Neural cell (in vitro differentiated cells): ENCODE measurements at regions not wholly inside any gene's neighbourhood (a gene's known extent, or its start where the extent isn't known, plus 50 kb on each side); places are given as distances from the start of the nearest gene placed in this dataset.

Experiments used
- EP300 ChIP-seq: fragments of 450-650 bp; conservative IDR thresholded peaks from 2 replicates; pipeline ENCODE4 v1.6.1; 2014; ENCODE audit warnings: antibody characterized with exemption, mild to moderate bottlenecking, moderate library complexity; ENCODE audit not compliant: poor library complexity, severe bottlenecking
- MXI1 ChIP-seq: fragments of 450-650 bp; conservative IDR thresholded peaks from 2 replicates; pipeline ENCODE4 v1.6.1; 2014; ENCODE audit warnings: antibody characterized with exemption, mild to moderate bottlenecking; ENCODE audit not compliant: poor library complexity, severe bottlenecking
- RAD21 ChIP-seq: fragments of 450-650 bp; conservative IDR thresholded peaks from 2 replicates; pipeline ENCODE4 v1.6.1; 2014; ENCODE audit warnings: antibody characterized with exemption, mild to moderate bottlenecking, moderate library complexity
- TF ChIP-seq, protein P1 (sequence below): fragments of 450-650 bp; IDR thresholded peaks from 2 replicates; pipeline ENCODE4 v1.5.1; 2014; ENCODE audit warnings: antibody characterized with exemption, mild to moderate bottlenecking, moderate library complexity; ENCODE audit not compliant: poor library complexity, severe bottlenecking

DNA sequence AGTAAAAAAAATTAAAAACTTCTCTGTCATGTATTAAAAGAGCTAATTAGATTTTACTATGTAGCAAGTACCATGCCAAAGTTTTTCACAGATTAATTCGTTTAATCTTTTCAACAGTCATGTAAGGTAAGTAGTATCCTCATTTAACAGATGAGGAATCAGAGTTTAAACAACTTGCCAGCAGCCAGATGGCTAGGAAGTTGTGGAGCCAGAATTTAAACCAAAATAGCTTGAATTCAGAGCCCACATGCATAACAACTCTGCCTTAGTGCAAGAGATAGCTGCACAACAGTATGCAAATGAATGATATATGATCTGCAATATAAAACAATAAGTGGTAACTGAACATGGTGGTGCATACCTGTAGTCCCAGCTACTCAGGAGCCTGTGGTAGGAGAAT is 75.3 kb downstream of the NAP1L3 start:
- TF ChIP-seq, protein P1, sequence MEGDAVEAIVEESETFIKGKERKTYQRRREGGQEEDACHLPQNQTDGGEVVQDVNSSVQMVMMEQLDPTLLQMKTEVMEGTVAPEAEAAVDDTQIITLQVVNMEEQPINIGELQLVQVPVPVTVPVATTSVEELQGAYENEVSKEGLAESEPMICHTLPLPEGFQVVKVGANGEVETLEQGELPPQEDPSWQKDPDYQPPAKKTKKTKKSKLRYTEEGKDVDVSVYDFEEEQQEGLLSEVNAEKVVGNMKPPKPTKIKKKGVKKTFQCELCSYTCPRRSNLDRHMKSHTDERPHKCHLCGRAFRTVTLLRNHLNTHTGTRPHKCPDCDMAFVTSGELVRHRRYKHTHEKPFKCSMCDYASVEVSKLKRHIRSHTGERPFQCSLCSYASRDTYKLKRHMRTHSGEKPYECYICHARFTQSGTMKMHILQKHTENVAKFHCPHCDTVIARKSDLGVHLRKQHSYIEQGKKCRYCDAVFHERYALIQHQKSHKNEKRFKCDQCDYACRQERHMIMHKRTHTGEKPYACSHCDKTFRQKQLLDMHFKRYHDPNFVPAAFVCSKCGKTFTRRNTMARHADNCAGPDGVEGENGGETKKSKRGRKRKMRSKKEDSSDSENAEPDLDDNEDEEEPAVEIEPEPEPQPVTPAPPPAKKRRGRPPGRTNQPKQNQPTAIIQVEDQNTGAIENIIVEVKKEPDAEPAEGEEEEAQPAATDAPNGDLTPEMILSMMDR: no peak
- TF ChIP-seq RAD21: no peak
- no peak for TF ChIP-seq EP300
- no peak for TF ChIP-seq MXI1
